SK-N-MC (cell line): ENCODE measurements at regions not wholly inside any gene's neighbourhood (a gene's known extent, or its start where the extent isn't known, plus 50 kb on each side); places are given as distances from the start of the nearest gene placed in this dataset.
"Not testable (repeated sequence)": the region's sequence is repeated elsewhere in the genome, so short reads cannot be mapped to it uniquely, and the experiment has no call there.

ENCODE experiments used
- EZH2 ChIP-seq: fragments of 200-600 bp; sonication (generic); IDR thresholded peaks from one replicate; pipeline ENCODE4 v1.6.1; 2017; ENCODE audit warnings: antibody characterized with exemption
- POLR2AphosphoS5 ChIP-seq: IDR thresholded peaks from 2 replicates; pipeline ENCODE4 v1.6.1; 2012; ENCODE audit warnings: mild to moderate bottlenecking, low read depth, low read length, borderline replicate concordance

DNA sequence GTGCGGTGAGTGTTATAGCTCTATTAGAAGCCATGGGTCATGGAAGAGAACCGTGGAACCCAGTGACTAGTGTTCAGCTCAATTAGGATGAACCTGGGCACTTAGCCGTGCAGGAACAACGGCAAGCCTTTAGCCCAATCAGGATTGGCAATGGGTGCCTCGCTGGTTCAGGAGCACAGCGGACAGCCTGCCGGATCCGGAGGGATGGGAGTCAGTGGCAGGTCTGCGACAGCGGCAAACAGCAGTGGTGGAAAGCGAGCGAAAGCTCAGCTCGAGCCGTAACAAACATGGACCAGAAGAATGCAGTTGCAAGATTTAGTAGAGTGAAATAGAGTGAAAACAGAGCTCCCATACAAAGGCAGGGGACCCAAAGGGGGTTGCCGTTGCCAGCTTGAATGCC, 349.3 kb upstream of the TMPRSS15 start:
- not testable (repeated sequence) for TF ChIP-seq EZH2, POLR2AphosphoS5
